Fibroblast of lung (primary cell): ENCODE measurements at regions not wholly inside any gene's neighbourhood (a gene's known extent, or its start where the extent isn't known, plus 50 kb on each side); places are given as distances from the start of the nearest gene placed in this dataset.
"Not testable (repeated sequence)": the region's sequence is repeated elsewhere in the genome, so short reads cannot be mapped to it uniquely, and the experiment has no call there.

Experiments
- DNase-seq, 2 donors: peaks; one replicate each; pipeline versions ENCODE4 v3.0.0 to v3.0.0-alpha.2; 2010; ENCODE audit warnings: low read depth in 2 of 2
- H2AFZ ChIP-seq: 2 replicates; pipeline ENCODE4 v1.5.1; 2012; ENCODE audit warnings: low read length, control low read depth, inconsistent platforms
- H3K27ac ChIP-seq: 2 replicates; pipeline ENCODE4 v1.5.1; 2011; ENCODE audit warnings: low read length, control low read depth; ENCODE audit not compliant: insufficient read depth
- H3K27me3 ChIP-seq: 2 replicates; pipeline ENCODE4 v1.5.1; 2011; ENCODE audit warnings: mild to moderate bottlenecking, low read length; ENCODE audit not compliant: control insufficient read depth, insufficient read depth
- H3K36me3 ChIP-seq: 2 replicates; pipeline ENCODE4 v1.5.1; 2011; ENCODE audit warnings: low read length; ENCODE audit not compliant: control insufficient read depth, insufficient read depth
- H3K4me1 ChIP-seq: 2 replicates; pipeline ENCODE4 v1.5.1; 2011; ENCODE audit warnings: low read length; ENCODE audit not compliant: control insufficient read depth, insufficient read depth; ENCODE audit errors: extremely low read depth
- H3K4me2 ChIP-seq: 2 replicates; pipeline ENCODE4 v1.5.1; 2011; ENCODE audit warnings: low read length, control low read depth; ENCODE audit not compliant: insufficient read depth; ENCODE audit errors: extremely low read depth
- H3K4me3 ChIP-seq, 4 experiments: fragments of 200-600 bp in 1 of 4; sonication (generic) in 1 of 4; replicated peaks in 1 of 4; 2 replicates each; pipeline ENCODE4 v1.5.1; 2011 to 2016; ENCODE audit warnings: low read length in 4 of 4, low read depth in 3 of 4, mild to moderate bottlenecking in 3 of 4, control low read depth in 2 of 4, inconsistent platforms in 1 of 4, mixed read lengths in 1 of 4; ENCODE audit not compliant: insufficient read depth in 1 of 4; ENCODE audit errors: control extremely low read depth in 1 of 4
- H3K79me2 ChIP-seq: 2 replicates; pipeline ENCODE4 v1.5.1; 2012; ENCODE audit warnings: mild to moderate bottlenecking, low read length, inconsistent platforms; ENCODE audit not compliant: control insufficient read depth, insufficient read depth
- H3K9ac ChIP-seq: 2 replicates; pipeline ENCODE4 v1.5.1; 2011; ENCODE audit warnings: mild to moderate bottlenecking, low read length, control low read depth; ENCODE audit not compliant: insufficient read depth
- H3K9me3 ChIP-seq: 2 replicates; pipeline ENCODE4 v1.5.1; 2012; ENCODE audit warnings: low read depth, low read length; ENCODE audit not compliant: control insufficient read depth, insufficient read depth
- H4K20me1 ChIP-seq: 2 replicates; pipeline ENCODE4 v1.5.1; 2011; ENCODE audit warnings: low read length; ENCODE audit not compliant: control insufficient read depth, insufficient read depth; ENCODE audit errors: extremely low read depth
- EZH2 ChIP-seq: IDR thresholded peaks from 2 replicates; pipeline ENCODE4 v1.5.1; 2012; ENCODE audit warnings: low read length, control low read depth, mild to moderate bottlenecking; ENCODE audit errors: missing control alignments
- TF ChIP-seq, protein P1 (sequence below), 2 donors: IDR thresholded peaks in 1 of 2; conservative IDR thresholded peaks in 1 of 2; 1 replicate in 1 of 2; 2 replicates in 1 of 2; pipeline ENCODE4 v1.5.1; 2011 to 2012; ENCODE audit warnings: low read length in 2 of 2, control low read depth in 1 of 2, inconsistent platforms in 1 of 2, low read depth in 1 of 2, mild to moderate bottlenecking in 1 of 2

DNA sequence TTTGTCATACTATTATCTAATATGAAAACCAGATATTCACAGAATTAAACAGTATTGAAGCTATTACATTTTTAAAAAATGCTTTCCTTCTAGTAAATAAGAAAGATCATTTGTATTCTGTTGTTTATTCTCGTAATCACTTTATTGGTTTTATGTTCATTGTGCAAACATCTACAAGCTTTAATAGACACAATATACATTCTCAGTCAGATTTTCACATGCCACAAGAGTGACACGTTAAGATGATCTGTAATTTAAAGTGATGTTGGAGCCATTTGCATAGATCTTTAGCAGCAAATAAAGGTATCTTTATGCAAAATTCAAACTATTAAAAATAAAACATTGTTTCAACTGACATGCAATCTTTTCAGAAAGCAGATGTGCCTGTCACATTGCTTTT, 469.9 kb downstream of the PCDH11X start:
- Histone ChIP-seq H3K27me3 (no peaks in the 10 kb centered on the region), H3K9ac (no peak overlapping the region), H4K20me1 (no peaks in the 10 kb centered on the region), H3K9me3 (no peaks in the 10 kb centered on the region), H3K4me2 (no peak overlapping the region), H3K4me3 (no peak overlapping the region), H3K36me3 (no peaks in the 10 kb centered on the region), H3K79me2 (no peaks in the 10 kb centered on the region), H3K27ac (no peak overlapping the region), H2AFZ (no peak overlapping the region), H3K4me1 (no peaks in the 10 kb centered on the region)
- no peak for DNase-seq
- no peak for TF ChIP-seq EZH2
- TF ChIP-seq, protein P1, sequence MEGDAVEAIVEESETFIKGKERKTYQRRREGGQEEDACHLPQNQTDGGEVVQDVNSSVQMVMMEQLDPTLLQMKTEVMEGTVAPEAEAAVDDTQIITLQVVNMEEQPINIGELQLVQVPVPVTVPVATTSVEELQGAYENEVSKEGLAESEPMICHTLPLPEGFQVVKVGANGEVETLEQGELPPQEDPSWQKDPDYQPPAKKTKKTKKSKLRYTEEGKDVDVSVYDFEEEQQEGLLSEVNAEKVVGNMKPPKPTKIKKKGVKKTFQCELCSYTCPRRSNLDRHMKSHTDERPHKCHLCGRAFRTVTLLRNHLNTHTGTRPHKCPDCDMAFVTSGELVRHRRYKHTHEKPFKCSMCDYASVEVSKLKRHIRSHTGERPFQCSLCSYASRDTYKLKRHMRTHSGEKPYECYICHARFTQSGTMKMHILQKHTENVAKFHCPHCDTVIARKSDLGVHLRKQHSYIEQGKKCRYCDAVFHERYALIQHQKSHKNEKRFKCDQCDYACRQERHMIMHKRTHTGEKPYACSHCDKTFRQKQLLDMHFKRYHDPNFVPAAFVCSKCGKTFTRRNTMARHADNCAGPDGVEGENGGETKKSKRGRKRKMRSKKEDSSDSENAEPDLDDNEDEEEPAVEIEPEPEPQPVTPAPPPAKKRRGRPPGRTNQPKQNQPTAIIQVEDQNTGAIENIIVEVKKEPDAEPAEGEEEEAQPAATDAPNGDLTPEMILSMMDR (conservative IDR thresholded peaks at IDR 0.05 in 1 of 2, IDR thresholded peaks at IDR 0.05 in 1 of 2; ENCODE audit: low read depth in 1 of 2, low read length in 2 of 2): no peak

DNA sequence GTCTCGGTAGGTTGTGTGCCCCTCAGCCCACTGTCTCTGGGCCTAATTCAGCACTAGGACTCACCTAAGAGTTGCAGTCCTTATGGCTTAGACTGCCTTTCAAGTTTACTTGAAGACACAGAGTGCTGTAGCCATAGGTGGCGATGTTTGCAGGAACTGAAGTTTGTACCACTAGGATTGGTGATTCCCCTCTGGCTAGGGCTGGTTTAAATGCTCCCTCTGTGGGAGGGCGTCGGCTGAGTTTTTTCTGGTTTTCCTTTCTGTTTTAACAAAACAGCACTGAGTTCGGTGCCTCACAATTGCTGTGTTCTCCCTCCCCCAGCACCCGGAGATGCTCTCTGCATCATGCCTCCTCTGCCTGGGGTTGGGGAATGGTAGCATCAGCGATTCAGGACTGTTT, 480.9 kb downstream of the PCDH11X start:
- Histone ChIP-seq H3K27me3 (no peaks in the 10 kb centered on the region), H2AFZ (no peak overlapping the region), H3K4me3 (no peak overlapping the region), H3K36me3 (no peaks in the 10 kb centered on the region), H3K9me3 (no peaks in the 10 kb centered on the region), H3K27ac (no peak overlapping the region), H3K79me2 (no peaks in the 10 kb centered on the region), H4K20me1 (no peaks in the 10 kb centered on the region), H3K4me1 (no peaks in the 10 kb centered on the region), H3K4me2 (no peak overlapping the region), H3K9ac (no peak overlapping the region)
- no peak for DNase-seq
- TF ChIP-seq, protein P1 (conservative IDR thresholded peaks at IDR 0.05 in 1 of 2, IDR thresholded peaks at IDR 0.05 in 1 of 2; ENCODE audit: low read depth in 1 of 2, low read length in 2 of 2): no peak

DNA sequence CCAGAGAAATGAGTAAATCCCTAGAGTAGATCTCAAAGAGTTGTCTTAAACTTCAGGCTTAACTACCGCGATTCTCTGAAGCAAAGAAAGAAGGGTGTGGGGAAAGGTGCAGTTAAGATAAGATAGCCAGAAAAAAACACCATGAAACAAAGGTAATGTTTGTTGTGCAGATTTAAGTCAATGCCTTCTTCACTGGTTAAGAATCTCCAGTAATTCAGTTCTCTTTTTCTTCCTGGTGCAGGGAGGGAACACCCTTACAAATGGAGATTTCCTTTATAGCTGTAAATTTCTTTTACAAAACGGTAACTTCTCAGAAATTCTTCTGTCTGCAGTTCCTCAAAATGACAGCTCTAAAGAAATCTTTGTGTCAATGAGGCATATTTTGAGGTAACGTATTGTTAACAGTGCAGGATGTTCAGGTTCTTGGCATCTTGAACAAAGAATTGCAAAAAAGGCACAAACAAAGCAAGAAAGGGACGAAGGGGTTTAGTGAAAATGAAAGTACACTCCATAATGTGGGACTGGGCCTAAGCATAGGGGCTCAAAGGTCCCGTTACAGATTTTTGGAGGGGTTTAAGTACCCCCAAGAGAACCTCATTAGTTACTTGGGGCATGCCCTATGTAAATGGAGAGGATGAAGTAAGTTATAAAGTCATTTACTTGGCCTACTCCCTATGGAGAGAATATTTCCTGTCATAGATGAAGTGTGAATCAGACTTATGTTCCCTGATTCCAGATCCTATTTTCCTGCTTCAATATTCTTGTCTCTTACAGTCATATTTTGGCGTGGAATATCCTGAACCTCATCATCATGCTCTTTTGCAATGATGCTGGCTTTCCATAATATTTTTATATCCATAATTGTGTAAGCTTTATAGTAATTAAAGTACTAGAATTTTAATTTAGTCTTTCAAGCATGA, 492.0 kb downstream of the PCDH11X start:
- no peaks in the 10 kb centered on the region for H3K79me2 ChIP-seq
- no peak for TF ChIP-seq EZH2
- TF ChIP-seq, protein P1 (conservative IDR thresholded peaks at IDR 0.05 in 1 of 2, IDR thresholded peaks at IDR 0.05 in 1 of 2; ENCODE audit: low read depth in 1 of 2, low read length in 2 of 2): no peak
- no peaks in the 10 kb centered on the region for H3K4me1 ChIP-seq
- H3K4me3 ChIP-seq: peak overlapping the region in 1 of 4 experiments; percentile 9
- no peaks in the 10 kb centered on the region for H3K27me3 ChIP-seq
- no peaks in the 10 kb centered on the region for H3K36me3 ChIP-seq
- DNase-seq: peak in 1 of 2 donors; percentile 5
- H2AFZ ChIP-seq: no peak overlapping the region
- peak overlapping the region; percentile 8 for H3K4me2 ChIP-seq
- no peaks in the 10 kb centered on the region for H3K9me3 ChIP-seq
- no peaks in the 10 kb centered on the region for H4K20me1 ChIP-seq
- no peak overlapping the region for H3K9ac ChIP-seq
- no peak overlapping the region for H3K27ac ChIP-seq

DNA sequence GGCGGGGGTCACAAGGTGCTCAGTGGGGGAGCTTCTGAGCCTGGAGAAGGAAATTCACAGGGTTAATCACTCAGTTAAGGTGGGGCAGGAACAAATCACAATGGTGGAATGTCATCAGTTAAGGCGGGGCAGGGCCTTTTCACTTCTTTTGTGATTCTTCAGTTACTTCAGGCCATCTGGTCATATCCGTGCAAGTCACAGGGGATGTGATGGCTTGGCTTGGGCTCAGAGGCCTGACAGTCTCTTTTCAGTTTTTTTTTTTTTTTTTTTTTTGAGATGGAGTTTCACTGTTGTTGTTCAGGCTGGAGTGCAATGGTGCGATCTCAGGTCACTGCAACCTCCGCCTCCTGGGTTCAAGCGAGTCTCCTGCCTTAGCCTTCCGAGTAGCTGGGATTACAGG, 499.4 kb downstream of the PCDH11X start:
- not testable (repeated sequence) for H2AFZ ChIP-seq, H3K9me3 ChIP-seq, H3K9ac ChIP-seq, DNase-seq, H3K4me3 ChIP-seq, H4K20me1 ChIP-seq, H3K27me3 ChIP-seq, H3K4me2 ChIP-seq, H3K79me2 ChIP-seq, H3K4me1 ChIP-seq, H3K27ac ChIP-seq, H3K36me3 ChIP-seq

DNA sequence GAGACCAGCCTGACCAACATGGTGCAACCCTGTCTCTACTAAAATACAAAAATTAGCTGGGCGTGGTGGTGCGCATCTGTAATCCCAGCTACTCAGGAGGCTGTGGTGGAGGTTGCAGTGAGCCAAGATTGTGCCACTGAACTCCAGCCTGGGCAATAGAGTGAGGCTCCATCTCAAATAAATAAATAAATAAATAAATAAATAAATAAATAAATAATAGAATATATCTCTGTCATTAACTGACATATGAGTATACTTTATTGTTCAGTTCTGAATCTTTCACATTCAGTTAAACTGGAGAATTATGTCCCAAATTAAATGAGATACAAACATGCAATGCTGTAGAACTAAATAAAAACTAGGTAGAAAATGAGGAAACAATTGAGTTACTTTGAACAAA, 501.2 kb downstream of the PCDH11X start:
- not testable (repeated sequence) for H3K79me2 ChIP-seq

More for the DNA sequence above, 501.2 kb downstream of the PCDH11X start:
- not testable (repeated sequence) for H3K9me3 ChIP-seq, H2AFZ ChIP-seq, H3K36me3 ChIP-seq, H3K27me3 ChIP-seq, H3K4me1 ChIP-seq, H3K9ac ChIP-seq, H3K27ac ChIP-seq, H4K20me1 ChIP-seq, H3K4me2 ChIP-seq, DNase-seq, H3K4me3 ChIP-seq
